NOMO-1 treated with dmso at 0.1 percent for 144 hours (cell line): ENCODE measurements at regions not wholly inside any gene's neighbourhood (a gene's known extent, or its start where the extent isn't known, plus 50 kb on each side); places are given as distances from the start of the nearest gene placed in this dataset.
"Not testable (repeated sequence)": the region's sequence is repeated elsewhere in the genome, so short reads cannot be mapped to it uniquely, and the experiment has no call there.

ENCODE experiments used
- DNase-seq: peaks from one replicate; lab custom pipeline; 2025; ENCODE audit not compliant: unreplicated experiment; lab: John Stamatoyannopoulos, UW

- DNase-seq: not testable (repeated sequence)
Observed at GRCh38 chr6:164602415-164602814, 707.0 kb downstream of the C6orf118 start.

- DNase-seq: no peak
Observed at GRCh38 chr6:164581563-164581962, 727.8 kb downstream of the C6orf118 start.

- DNase-seq: no peak
Observed at GRCh38 chr6:164579035-164579434, 730.4 kb downstream of the C6orf118 start.

GRCh38 chr6:164578616-164579015 is 730.8 kb downstream of the C6orf118 start:
- DNase-seq: no peak

- DNase-seq: no peak
Observed at GRCh38 chr6:164570801-164571200, 738.6 kb downstream of the C6orf118 start.

GRCh38 chr6:164569509-164569908 is 739.9 kb downstream of the C6orf118 start:
- DNase-seq: no peak

- no peak for DNase-seq
Observed at GRCh38 chr6:164563924-164564323, 745.5 kb downstream of the C6orf118 start.

- no peak for DNase-seq
Observed at GRCh38 chr6:164561656-164562055, 747.7 kb downstream of the C6orf118 start.

GRCh38 chr6:164554700-164555476 is 754.5 kb downstream of the C6orf118 start:
- no peak for DNase-seq

GRCh38 chr6:164554226-164554625 is 755.2 kb downstream of the C6orf118 start:
- no peak for DNase-seq

GRCh38 chr6:164551706-164552105 is 757.7 kb downstream of the C6orf118 start:
- no peak for DNase-seq

GRCh38 chr6:164547076-164547475 is 762.3 kb downstream of the C6orf118 start:
- no peak for DNase-seq

GRCh38 chr6:164546263-164546662 is 763.1 kb downstream of the C6orf118 start:
- DNase-seq: no peak

- no peak for DNase-seq
Observed at GRCh38 chr6:164534070-164534766, 775.2 kb downstream of the C6orf118 start.

GRCh38 chr6:164533045-164533362 is 776.4 kb downstream of the C6orf118 start:
- DNase-seq: no peak

- no peak for DNase-seq
Observed at GRCh38 chr6:164532198-164533044, 777.0 kb downstream of the C6orf118 start.

- no peak for DNase-seq
Observed at GRCh38 chr6:164531736-164532135, 777.7 kb downstream of the C6orf118 start.

- no peak for DNase-seq
Observed at GRCh38 chr6:164528539-164528938, 780.9 kb downstream of the C6orf118 start.

GRCh38 chr6:164523087-164523654 is 786.2 kb downstream of the C6orf118 start:
- DNase-seq: no peak

- DNase-seq: no peak
Observed at GRCh38 chr6:164520916-164521315, 788.5 kb downstream of the C6orf118 start.

- DNase-seq: peak; percentile 7
Observed at GRCh38 chr6:164507206-164507940, 802.0 kb downstream of the C6orf118 start.
